NB4 (cell line): ENCODE measurements at regions not wholly inside any gene's neighbourhood (a gene's known extent, or its start where the extent isn't known, plus 50 kb on each side); places are given as distances from the start of the nearest gene placed in this dataset.
"Not testable (repeated sequence)": the region's sequence is repeated elsewhere in the genome, so short reads cannot be mapped to it uniquely, and the experiment has no call there.

ENCODE experiments used
- DNase-seq: peaks from one replicate; pipeline ENCODE4 v3.0.0; 2010; ENCODE audit warnings: low read depth
- H3K4me3 ChIP-seq: one replicate; pipeline ENCODE4 v1.5.1; 2011; ENCODE audit warnings: mild to moderate bottlenecking, low read depth, low read length, moderate library complexity
- MYC ChIP-seq: IDR thresholded peaks from 2 replicates; pipeline ENCODE4 v1.6.1; 2011; ENCODE audit warnings: low read depth, low read length
- POLR2A ChIP-seq: IDR thresholded peaks from 2 replicates; pipeline ENCODE4 v1.6.1; 2011; ENCODE audit warnings: mild to moderate bottlenecking; ENCODE audit not compliant: insufficient read length; ENCODE audit errors: extremely low read depth
- TF ChIP-seq, protein P1 (sequence below): IDR thresholded peaks from one replicate; pipeline ENCODE4 v1.5.1; 2012; ENCODE audit warnings: low read depth, low read length
- TF ChIP-seq, protein P2 (sequence below): IDR thresholded peaks from 2 replicates; pipeline ENCODE4 v1.6.1; 2011; ENCODE audit warnings: low read depth, low read length

DNA sequence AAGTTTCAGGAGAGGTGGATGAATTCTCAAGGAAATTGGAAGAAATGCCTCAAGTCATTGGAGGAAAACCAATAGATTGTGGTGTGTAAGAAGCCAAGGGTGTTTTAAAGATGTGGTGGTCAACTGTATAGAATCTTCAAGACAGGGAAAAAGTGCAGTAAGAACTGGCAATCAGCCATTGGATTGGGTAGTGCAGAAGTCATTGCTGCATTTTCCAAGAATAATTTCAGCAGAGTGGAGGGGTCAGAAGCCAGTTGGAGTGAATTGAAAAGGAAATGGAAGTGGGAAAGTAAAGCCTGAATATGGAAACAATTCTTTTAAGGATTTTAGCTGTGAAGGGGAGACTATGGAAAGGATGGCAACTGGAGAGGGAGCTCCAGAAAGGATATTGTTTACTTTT is 128.2 kb upstream of the TMEM170B start:
- no peak for DNase-seq
- TF ChIP-seq, protein P1, sequence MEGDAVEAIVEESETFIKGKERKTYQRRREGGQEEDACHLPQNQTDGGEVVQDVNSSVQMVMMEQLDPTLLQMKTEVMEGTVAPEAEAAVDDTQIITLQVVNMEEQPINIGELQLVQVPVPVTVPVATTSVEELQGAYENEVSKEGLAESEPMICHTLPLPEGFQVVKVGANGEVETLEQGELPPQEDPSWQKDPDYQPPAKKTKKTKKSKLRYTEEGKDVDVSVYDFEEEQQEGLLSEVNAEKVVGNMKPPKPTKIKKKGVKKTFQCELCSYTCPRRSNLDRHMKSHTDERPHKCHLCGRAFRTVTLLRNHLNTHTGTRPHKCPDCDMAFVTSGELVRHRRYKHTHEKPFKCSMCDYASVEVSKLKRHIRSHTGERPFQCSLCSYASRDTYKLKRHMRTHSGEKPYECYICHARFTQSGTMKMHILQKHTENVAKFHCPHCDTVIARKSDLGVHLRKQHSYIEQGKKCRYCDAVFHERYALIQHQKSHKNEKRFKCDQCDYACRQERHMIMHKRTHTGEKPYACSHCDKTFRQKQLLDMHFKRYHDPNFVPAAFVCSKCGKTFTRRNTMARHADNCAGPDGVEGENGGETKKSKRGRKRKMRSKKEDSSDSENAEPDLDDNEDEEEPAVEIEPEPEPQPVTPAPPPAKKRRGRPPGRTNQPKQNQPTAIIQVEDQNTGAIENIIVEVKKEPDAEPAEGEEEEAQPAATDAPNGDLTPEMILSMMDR, result no peak
- H3K4me3 ChIP-seq, result no peak overlapping the region

DNA sequence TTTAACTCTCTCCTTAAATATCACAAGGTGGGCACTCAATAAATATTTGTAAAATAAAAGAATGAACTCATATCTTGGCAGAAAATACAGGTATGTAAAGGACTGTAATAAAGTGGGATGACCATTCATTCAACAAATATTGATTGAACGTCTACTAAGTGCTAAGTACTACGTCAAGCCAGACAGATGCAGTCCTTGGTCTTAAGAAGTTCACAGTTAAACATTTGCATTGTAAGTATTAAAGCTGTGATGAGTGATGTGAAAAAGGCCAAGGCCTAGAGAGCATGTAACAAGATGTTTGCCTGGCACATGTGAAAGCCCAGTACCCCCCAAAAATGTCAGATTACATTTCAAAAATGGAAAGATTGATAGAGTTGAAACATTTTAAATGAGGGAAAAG is 130.1 kb upstream of the TMEM170B start:
- DNase-seq, result no peak

DNA sequence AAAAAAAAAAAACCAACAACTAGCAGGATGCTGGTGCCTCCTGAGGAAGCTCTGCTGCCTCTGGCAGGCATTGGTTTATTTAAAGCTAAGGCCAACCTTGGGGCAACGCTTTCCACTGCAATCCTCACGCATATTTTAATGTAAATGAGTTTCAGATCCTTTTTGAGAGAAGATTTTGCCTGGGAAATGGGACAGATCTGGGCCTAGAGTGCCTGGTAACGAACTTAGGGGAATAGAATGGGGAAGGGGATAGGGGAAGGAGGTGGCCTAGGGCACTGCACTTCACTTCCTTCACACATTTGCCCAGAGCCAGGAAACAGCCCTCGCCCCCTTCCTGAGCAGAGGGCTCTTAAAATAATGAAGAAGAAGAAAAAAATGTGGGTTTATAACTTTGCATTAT is 132.7 kb upstream of the TMEM170B start:
- TF ChIP-seq, protein P1, result no peak
- no peak for TF ChIP-seq POLR2A
- TF ChIP-seq, protein P2, sequence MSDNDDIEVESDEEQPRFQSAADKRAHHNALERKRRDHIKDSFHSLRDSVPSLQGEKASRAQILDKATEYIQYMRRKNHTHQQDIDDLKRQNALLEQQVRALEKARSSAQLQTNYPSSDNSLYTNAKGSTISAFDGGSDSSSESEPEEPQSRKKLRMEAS, result no peak
- TF ChIP-seq MYC, result no peak
- DNase-seq, result no peak
- H3K4me3 ChIP-seq, result no peak overlapping the region

More for the DNA sequence above, 130.1 kb upstream of the TMEM170B start:
- no peak overlapping the region for H3K4me3 ChIP-seq
- TF ChIP-seq POLR2A (no peak), MYC (no peak)
- TF ChIP-seq, protein P1, result no peak
- TF ChIP-seq, protein P2, result no peak

DNA sequence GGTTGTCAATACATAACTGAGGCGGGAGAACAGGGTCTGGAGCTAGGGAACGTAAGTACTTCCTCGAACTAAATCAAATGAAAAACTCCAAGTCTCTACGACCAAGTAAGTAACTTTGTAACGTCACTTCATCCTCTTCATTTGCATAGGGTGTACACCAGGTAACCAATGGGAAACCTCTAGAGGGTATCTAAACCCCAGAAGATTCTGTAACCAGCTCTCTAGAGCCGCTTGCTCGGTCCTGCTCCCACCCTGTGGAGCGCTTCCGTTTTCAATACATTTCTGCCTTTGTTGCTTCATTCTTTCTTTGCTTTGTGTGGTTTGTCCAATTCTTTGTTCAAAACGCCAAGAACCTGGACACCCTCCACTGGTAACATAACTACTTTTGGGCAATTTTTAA is 133.5 kb upstream of the TMEM170B start:
- no peak for DNase-seq
- no peak for TF ChIP-seq POLR2A
- TF ChIP-seq, protein P2, result no peak
- TF ChIP-seq, protein P1, result no peak
- TF ChIP-seq MYC, result no peak
- H3K4me3 ChIP-seq, result no peak overlapping the region

DNA sequence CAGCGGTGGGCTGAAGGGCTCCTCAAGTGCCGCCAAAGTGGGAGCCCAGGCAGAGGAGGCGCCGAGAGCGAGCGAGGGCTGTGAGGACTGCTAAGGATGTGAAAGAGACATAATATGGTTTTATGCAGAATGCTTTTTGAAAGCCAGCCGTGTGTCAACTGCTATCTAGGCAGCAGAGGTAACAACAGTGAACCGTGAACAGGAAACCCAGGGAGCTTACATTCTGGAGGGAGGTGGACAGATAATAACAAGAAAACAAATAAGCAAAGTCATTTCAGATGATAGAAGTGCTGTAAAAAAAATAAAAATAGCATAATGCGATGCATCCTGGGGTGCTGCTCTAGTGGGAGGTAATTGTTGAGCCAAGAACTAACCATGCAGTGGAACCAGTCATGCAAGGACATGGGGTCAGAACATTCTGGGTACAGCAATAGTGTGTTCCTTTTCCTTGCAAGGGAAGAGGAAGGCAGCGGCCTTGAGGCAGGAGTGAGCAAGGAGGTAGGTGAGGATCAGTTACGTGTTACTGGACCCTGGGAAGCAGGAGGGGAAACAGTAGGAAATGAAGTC is 134.4 kb upstream of the TMEM170B start:
- no peak for DNase-seq
- H3K4me3 ChIP-seq, result no peak overlapping the region
- TF ChIP-seq, protein P2, result no peak
- TF ChIP-seq POLR2A (no peak), MYC (no peak)

DNA sequence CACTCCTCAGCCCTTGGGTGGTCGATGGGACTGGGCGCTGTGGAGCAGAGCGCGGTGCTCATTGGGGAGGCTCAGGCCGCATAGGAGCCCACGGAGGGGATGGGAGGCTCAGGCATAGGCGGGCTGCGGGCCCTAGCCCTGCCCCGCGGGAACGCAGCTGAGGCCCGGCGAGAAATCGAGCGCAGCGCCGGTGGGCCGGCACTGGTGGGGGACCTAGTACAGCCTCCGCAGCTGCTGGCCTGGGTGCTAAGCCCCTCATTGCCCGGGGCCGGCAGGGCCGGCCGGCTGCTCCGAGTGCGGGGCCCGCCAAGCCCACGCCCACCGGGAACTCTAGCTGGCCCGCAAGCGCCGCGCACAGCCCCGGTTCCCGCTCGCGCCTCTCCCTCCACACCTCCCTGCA is 135.0 kb upstream of the TMEM170B start:
- not testable (repeated sequence) for DNase-seq, H3K4me3 ChIP-seq

DNA sequence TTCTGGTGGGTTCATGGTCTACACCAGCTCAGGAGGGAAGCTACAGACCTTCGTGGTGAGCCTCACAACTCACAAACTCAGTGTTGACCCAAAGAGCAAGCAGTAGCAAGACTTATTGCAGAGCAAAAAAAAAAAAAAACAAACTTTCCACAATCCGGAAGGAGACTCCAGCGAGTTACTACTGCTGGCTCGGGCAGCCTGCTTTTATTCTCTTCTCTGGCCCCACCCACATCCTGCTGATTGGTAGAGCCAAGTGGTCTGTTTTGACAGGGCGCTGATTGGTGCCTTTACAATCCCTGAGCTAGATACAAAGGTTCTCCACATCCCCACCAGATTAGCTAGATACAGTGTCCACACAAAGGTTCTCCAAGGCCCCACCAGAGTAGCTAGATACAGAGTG is 135.6 kb upstream of the TMEM170B start:
- DNase-seq, H3K4me3 ChIP-seq: not testable (repeated sequence)
